ENCODE measurements at regions not wholly inside any gene's neighbourhood (a gene's known extent, or its start where the extent isn't known, plus 50 kb on each side); places are given as distances from the start of the nearest gene placed in this dataset.
"Not testable (repeated sequence)": the region's sequence is repeated elsewhere in the genome, so short reads cannot be mapped to it uniquely, and the experiment has no call there.

DNA sequence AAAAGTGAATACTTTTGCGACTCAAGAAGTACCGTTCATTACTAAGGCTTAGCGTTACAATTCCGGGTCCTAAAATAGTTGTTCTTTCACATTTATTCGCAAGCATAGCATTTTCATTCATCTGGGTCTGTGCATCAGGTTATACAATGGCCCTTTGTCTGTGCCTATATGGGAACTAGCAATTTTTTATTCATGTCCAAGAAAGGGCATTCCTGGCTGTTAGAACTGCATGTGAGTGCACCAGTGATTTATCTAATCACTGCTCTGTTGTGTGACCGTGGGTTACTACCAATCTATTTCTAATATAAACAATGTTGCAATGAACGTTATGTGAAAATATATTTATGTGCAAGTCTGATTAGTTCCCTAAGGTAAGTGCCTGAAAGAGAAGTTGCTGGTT lies 63.8 kb downstream of the SPANXA1 start:
- CTCF ChIA-PET; H3K4me1 Mint-ChIP-seq; DNase-seq; H3K4me1 ChIP-seq (ENCODE audit: control insufficient read depth in 1 of 2, extremely low read depth in 1 of 2, insufficient read depth in 2 of 2, low read length in 2 of 2); H3K4me3 ChIP-seq (ENCODE audit: control insufficient read depth in 1 of 2, extremely low read depth in 1 of 2, low read length in 1 of 2); H3K9me3 Mint-ChIP-seq; H3K4me3 Mint-ChIP-seq; H3K27me3 Mint-ChIP-seq; POLR2A ChIA-PET; H3K36me3 ChIP-seq (ENCODE audit: control insufficient read depth in 2 of 2, extremely low read depth in 1 of 2, insufficient read depth in 1 of 2, low read length in 1 of 2); H3K9me3 ChIP-seq; H3K36me3 Mint-ChIP-seq; ATAC-seq (replicated peaks in 1 of 4); H3K27ac ChIP-seq (ENCODE audit: low read length); H3K27ac Mint-ChIP-seq; H3K27me3 ChIP-seq (replicated peaks in 1 of 2; ENCODE audit: control insufficient read depth in 2 of 2, extremely low read depth in 1 of 2, insufficient read depth in 2 of 2, low read length in 1 of 2): not testable (repeated sequence)
- WGBS (ENCODE audit: insufficient coverage): no CpG with 5 or more reads among the region's 7 CpGs

- H3K27ac Mint-ChIP-seq; H3K4me3 ChIP-seq (ENCODE audit: control insufficient read depth in 1 of 2, extremely low read depth in 1 of 2, low read length in 1 of 2); H3K4me3 Mint-ChIP-seq; CTCF ChIA-PET; H3K9me3 ChIP-seq; H3K27me3 ChIP-seq (replicated peaks in 1 of 2; ENCODE audit: control insufficient read depth in 2 of 2, extremely low read depth in 1 of 2, insufficient read depth in 2 of 2, low read length in 1 of 2); H3K27ac ChIP-seq (ENCODE audit: low read length); H3K4me1 ChIP-seq (ENCODE audit: control insufficient read depth in 1 of 2, extremely low read depth in 1 of 2, insufficient read depth in 2 of 2, low read length in 2 of 2); H3K9me3 Mint-ChIP-seq; DNase-seq; H3K27me3 Mint-ChIP-seq; H3K36me3 Mint-ChIP-seq; ATAC-seq (replicated peaks in 1 of 4); H3K4me1 Mint-ChIP-seq; POLR2A ChIA-PET; H3K36me3 ChIP-seq (ENCODE audit: control insufficient read depth in 2 of 2, extremely low read depth in 1 of 2, insufficient read depth in 1 of 2, low read length in 1 of 2): not testable (repeated sequence)
- WGBS (ENCODE audit: insufficient coverage): no CpG with 5 or more reads among the region's 6 CpGs
These were observed 108.8 kb downstream of the SPANXA1 start for GRCh38 chrX:141475788-141476187.

DNA sequence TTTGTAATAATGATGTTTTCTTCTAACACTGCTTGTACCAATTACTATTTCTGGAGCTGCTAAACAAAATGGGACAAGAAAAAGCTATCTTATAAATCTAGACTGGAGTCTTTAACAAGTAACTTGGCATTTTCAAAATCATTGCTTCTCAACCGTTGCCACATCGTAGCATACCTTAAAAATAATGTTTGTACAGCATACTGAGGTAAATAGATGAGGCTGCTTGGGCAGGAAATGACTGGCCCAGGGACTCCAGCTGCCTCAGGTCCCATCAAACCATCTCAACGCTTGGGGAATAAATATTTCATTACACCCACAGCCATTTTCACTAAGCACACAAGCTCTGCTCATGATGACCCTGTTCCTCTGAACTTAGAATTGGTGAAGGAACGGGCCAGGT lies 115.1 kb downstream of the SPANXA1 start:
- no peaks in the 10 kb centered on the region for H3K9me3 ChIP-seq
- no peaks in the 10 kb centered on the region for H3K27me3 Mint-ChIP-seq
- peaks cover 0 to 3% (median 3%) of the 10 kb centered on the region in 3 donors for H3K9me3 Mint-ChIP-seq
- no peak overlapping the region for H3K27ac Mint-ChIP-seq
- H3K4me3 Mint-ChIP-seq: no peak overlapping the region
- no peak for ATAC-seq (replicated peaks in 1 of 4)
- POLR2A ChIA-PET: no interaction called here
- no peak for DNase-seq
- H3K4me1 Mint-ChIP-seq: no peaks in the 10 kb centered on the region
- no peak overlapping the region for H3K27ac ChIP-seq (ENCODE audit: low read length)
- no peaks in the 10 kb centered on the region for H3K4me1 ChIP-seq (ENCODE audit: control insufficient read depth in 1 of 2, extremely low read depth in 1 of 2, insufficient read depth in 2 of 2, low read length in 2 of 2)
- no peaks in the 10 kb centered on the region for H3K36me3 ChIP-seq (ENCODE audit: control insufficient read depth in 2 of 2, extremely low read depth in 1 of 2, insufficient read depth in 1 of 2, low read length in 1 of 2)
- CTCF ChIA-PET: no interaction called here
- no peaks in the 10 kb centered on the region for H3K36me3 Mint-ChIP-seq
- 50% methylated on average over 1 of the region's 4 CpGs for WGBS (ENCODE audit: insufficient coverage)
- no peaks in the 10 kb centered on the region for H3K27me3 ChIP-seq (replicated peaks in 1 of 2; ENCODE audit: control insufficient read depth in 2 of 2, extremely low read depth in 1 of 2, insufficient read depth in 2 of 2, low read length in 1 of 2)
- H3K4me3 ChIP-seq (ENCODE audit: control insufficient read depth in 1 of 2, extremely low read depth in 1 of 2, low read length in 1 of 2): no peak overlapping the region

DNA sequence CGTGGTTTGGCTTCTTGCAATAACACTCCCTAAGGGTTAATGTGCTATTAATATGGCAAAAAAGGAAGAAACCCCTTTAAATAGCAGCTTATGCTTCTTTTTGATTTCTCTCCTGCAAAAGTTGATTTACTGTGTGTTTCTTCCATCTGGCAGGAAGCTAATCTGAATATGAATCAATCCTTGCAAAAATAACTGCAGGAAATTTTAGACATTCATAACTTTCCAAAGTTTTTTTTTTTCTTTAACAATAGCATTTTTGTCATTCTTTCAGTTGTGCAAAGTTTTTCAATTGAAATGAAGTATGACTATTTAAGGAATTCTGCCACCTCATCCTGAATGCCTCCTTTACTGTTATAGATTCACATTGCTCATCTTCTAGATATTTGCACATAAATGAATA lies 115.6 kb downstream of the SPANXA1 start:
- Histone ChIP-seq H3K27ac (ENCODE audit: low read length) (no peak overlapping the region), H3K4me3 (ENCODE audit: control insufficient read depth in 1 of 2, extremely low read depth in 1 of 2, low read length in 1 of 2) (no peak overlapping the region), H3K36me3 (ENCODE audit: control insufficient read depth in 2 of 2, extremely low read depth in 1 of 2, insufficient read depth in 1 of 2, low read length in 1 of 2) (no peaks in the 10 kb centered on the region), H3K9me3 (no peaks in the 10 kb centered on the region), H3K4me1 (ENCODE audit: control insufficient read depth in 1 of 2, extremely low read depth in 1 of 2, insufficient read depth in 2 of 2, low read length in 2 of 2) (no peaks in the 10 kb centered on the region), H3K27me3 (replicated peaks in 1 of 2; ENCODE audit: control insufficient read depth in 2 of 2, extremely low read depth in 1 of 2, insufficient read depth in 2 of 2, low read length in 1 of 2) (no peaks in the 10 kb centered on the region)
- CTCF ChIA-PET: no interaction called here
- peaks cover 0 to 3% (median 3%) of the 10 kb centered on the region in 3 donors for H3K9me3 Mint-ChIP-seq
- H3K4me3 Mint-ChIP-seq: no peak overlapping the region
- no peaks in the 10 kb centered on the region for H3K36me3 Mint-ChIP-seq
- ATAC-seq (replicated peaks in 1 of 4) (no peak), DNase-seq (no peak)
- H3K4me1 Mint-ChIP-seq: no peaks in the 10 kb centered on the region
- WGBS (ENCODE audit: insufficient coverage): no CpG with 5 or more reads among the region's 1 CpG
- no peak overlapping the region for H3K27ac Mint-ChIP-seq
- H3K27me3 Mint-ChIP-seq: no peaks in the 10 kb centered on the region
- POLR2A ChIA-PET: no interaction called here

GRCh38 chrX:141467442-141467841 lies 117.1 kb downstream of the SPANXA1 start:
- peaks cover 0 to 3% (median 3%) of the 10 kb centered on the region in 3 donors for H3K9me3 Mint-ChIP-seq
- no peaks in the 10 kb centered on the region for H3K36me3 Mint-ChIP-seq
- H3K4me3 Mint-ChIP-seq: no peak overlapping the region
- H3K36me3 ChIP-seq (ENCODE audit: control insufficient read depth in 2 of 2, extremely low read depth in 1 of 2, insufficient read depth in 1 of 2, low read length in 1 of 2): no peaks in the 10 kb centered on the region
- CTCF ChIA-PET: interaction anchor here in 1 of 2 donors (0.6 kb wide), 1 partner anchor 1353 kb away, joined by 3 read pairs; no protein-coding TSS in a partner anchor
- no peaks in the 10 kb centered on the region for H3K4me1 ChIP-seq (ENCODE audit: control insufficient read depth in 1 of 2, extremely low read depth in 1 of 2, insufficient read depth in 2 of 2, low read length in 2 of 2)
- H3K27ac Mint-ChIP-seq: no peak overlapping the region
- H3K4me1 Mint-ChIP-seq: no peaks in the 10 kb centered on the region
- ATAC-seq (replicated peaks in 1 of 4) (no peak), DNase-seq (no peak)
- H3K27ac ChIP-seq (ENCODE audit: low read length): no peak overlapping the region
- POLR2A ChIA-PET: no interaction called here
- no peaks in the 10 kb centered on the region for H3K9me3 ChIP-seq
- WGBS (ENCODE audit: insufficient coverage): no CpG with 5 or more reads among the region's 4 CpGs
- no peak overlapping the region for H3K4me3 ChIP-seq (ENCODE audit: control insufficient read depth in 1 of 2, extremely low read depth in 1 of 2, low read length in 1 of 2)
- H3K27me3 Mint-ChIP-seq: no peaks in the 10 kb centered on the region
- no peaks in the 10 kb centered on the region for H3K27me3 ChIP-seq (replicated peaks in 1 of 2; ENCODE audit: control insufficient read depth in 2 of 2, extremely low read depth in 1 of 2, insufficient read depth in 2 of 2, low read length in 1 of 2)

GRCh38 chrX:141455103-141455502 lies 129.4 kb downstream of the SPANXA1 start:
- H3K9me3 ChIP-seq: no peaks in the 10 kb centered on the region
- Mint-ChIP-seq H3K36me3 (no peaks in the 10 kb centered on the region), H3K27me3 (no peaks in the 10 kb centered on the region), H3K4me1 (no peaks in the 10 kb centered on the region), H3K9me3 (peaks cover 0 to 4% (median 0%) of the 10 kb centered on the region in 3 donors), H3K4me3 (no peak overlapping the region), H3K27ac (no peak overlapping the region)
- ATAC-seq (replicated peaks in 1 of 4) (no peak), DNase-seq (no peak)
- no peak overlapping the region for H3K4me3 ChIP-seq (ENCODE audit: control insufficient read depth in 1 of 2, extremely low read depth in 1 of 2, low read length in 1 of 2)
- H3K27ac ChIP-seq (ENCODE audit: low read length): no peak overlapping the region
- ChIA-PET CTCF (interaction anchor here in 1 of 2 donors (0.6 kb wide), 1 partner anchor 118 kb away, joined by 3 read pairs; no protein-coding TSS in a partner anchor), POLR2A (no interaction called here)
- no peaks in the 10 kb centered on the region for H3K27me3 ChIP-seq (replicated peaks in 1 of 2; ENCODE audit: control insufficient read depth in 2 of 2, extremely low read depth in 1 of 2, insufficient read depth in 2 of 2, low read length in 1 of 2)
- H3K36me3 ChIP-seq (ENCODE audit: control insufficient read depth in 2 of 2, extremely low read depth in 1 of 2, insufficient read depth in 1 of 2, low read length in 1 of 2): no peaks in the 10 kb centered on the region
- no peaks in the 10 kb centered on the region for H3K4me1 ChIP-seq (ENCODE audit: control insufficient read depth in 1 of 2, extremely low read depth in 1 of 2, insufficient read depth in 2 of 2, low read length in 2 of 2)
- WGBS (ENCODE audit: insufficient coverage): no CpG with 5 or more reads among the region's 2 CpGs

GRCh38 chrX:141443922-141444321 lies 140.6 kb downstream of the SPANXA1 start:
- H3K27me3 ChIP-seq (replicated peaks in 1 of 2; ENCODE audit: control insufficient read depth in 2 of 2, extremely low read depth in 1 of 2, insufficient read depth in 2 of 2, low read length in 1 of 2): no peaks in the 10 kb centered on the region
- no peaks in the 10 kb centered on the region for H3K4me1 ChIP-seq (ENCODE audit: control insufficient read depth in 1 of 2, extremely low read depth in 1 of 2, insufficient read depth in 2 of 2, low read length in 2 of 2)
- Mint-ChIP-seq H3K4me1 (no peaks in the 10 kb centered on the region), H3K36me3 (no peaks in the 10 kb centered on the region), H3K27ac (no peak overlapping the region), H3K9me3 (peaks cover 0 to 3% (median 0%) of the 10 kb centered on the region in 3 donors), H3K4me3 (no peak overlapping the region), H3K27me3 (peaks cover 0 to 3% of the 10 kb centered on the region in 2 donors)
- ATAC-seq (replicated peaks in 1 of 4): no peak
- no CpG with 5 or more reads among the region's 2 CpGs for WGBS (ENCODE audit: insufficient coverage)
- no peaks in the 10 kb centered on the region for H3K36me3 ChIP-seq (ENCODE audit: control insufficient read depth in 2 of 2, extremely low read depth in 1 of 2, insufficient read depth in 1 of 2, low read length in 1 of 2)
- H3K27ac ChIP-seq (ENCODE audit: low read length): no peak overlapping the region
- H3K4me3 ChIP-seq (ENCODE audit: control insufficient read depth in 1 of 2, extremely low read depth in 1 of 2, low read length in 1 of 2): no peak overlapping the region
- ChIA-PET POLR2A (no interaction called here), CTCF (interaction anchor here in 1 of 2 donors (0.6 kb wide), 1 partner anchor 1285 kb away, joined by 3 read pairs; no protein-coding TSS in a partner anchor)
- H3K9me3 ChIP-seq: no peaks in the 10 kb centered on the region
- DNase-seq: no peak
